HUES48 (cell line): ENCODE measurements at regions not wholly inside any gene's neighbourhood (a gene's known extent, or its start where the extent isn't known, plus 50 kb on each side); places are given as distances from the start of the nearest gene placed in this dataset.
A peak's percentile ranks its signal among the peaks of the same experiment; 100 is the strongest.

Experiments used
- H3K27ac ChIP-seq: one replicate; pipeline ENCODE4 v1.7.0; 2013; ENCODE audit warnings: low read depth, low read length, inconsistent platforms
- H3K27me3 ChIP-seq: 2 replicates; pipeline ENCODE4 v1.6.1; 2013; ENCODE audit warnings: mild to moderate bottlenecking, low read length; ENCODE audit not compliant: control insufficient read depth, insufficient read depth
- H3K36me3 ChIP-seq: 2 replicates; pipeline ENCODE4 v1.6.1; 2013; ENCODE audit warnings: low read length; ENCODE audit not compliant: control insufficient read depth, insufficient read depth
- H3K4me1 ChIP-seq: 2 replicates; pipeline ENCODE4 v1.6.1; 2013; ENCODE audit warnings: mild to moderate bottlenecking, low read length; ENCODE audit not compliant: control insufficient read depth, insufficient read depth
- H3K4me3 ChIP-seq: 2 replicates; pipeline ENCODE4 v1.5.1; 2013; ENCODE audit warnings: mild to moderate bottlenecking, low read depth, low read length
- H3K9ac ChIP-seq: 2 replicates; pipeline ENCODE4 v1.6.1; 2013; ENCODE audit warnings: mild to moderate bottlenecking, low read depth, low read length, moderate library complexity
- H3K9me3 ChIP-seq: 2 replicates; pipeline ENCODE4 v1.6.1; 2013; ENCODE audit warnings: low read length; ENCODE audit not compliant: control insufficient read depth, insufficient read depth

- H3K27me3 ChIP-seq = no peaks in the 10 kb centered on the region
- H3K4me3 ChIP-seq = no peak overlapping the region
- no peaks in the 10 kb centered on the region for H3K9me3 ChIP-seq
- no peak overlapping the region for H3K9ac ChIP-seq
- H3K36me3 ChIP-seq = no peaks in the 10 kb centered on the region
- H3K27ac ChIP-seq = no peak overlapping the region
- H3K4me1 ChIP-seq = no peaks in the 10 kb centered on the region
Measured at GRCh38 chr13:80009760-80010159, 331.2 kb downstream of the SPRY2 start.

- H3K4me3 ChIP-seq = no peak overlapping the region
- H3K27ac ChIP-seq = no peak overlapping the region
- H3K4me1 ChIP-seq = no peaks in the 10 kb centered on the region
- H3K9ac ChIP-seq = no peak overlapping the region
- H3K36me3 ChIP-seq = no peaks in the 10 kb centered on the region
- no peaks in the 10 kb centered on the region for H3K27me3 ChIP-seq
- no peaks in the 10 kb centered on the region for H3K9me3 ChIP-seq
Measured at GRCh38 chr13:80006940-80007339, 334.0 kb downstream of the SPRY2 start.

DNA sequence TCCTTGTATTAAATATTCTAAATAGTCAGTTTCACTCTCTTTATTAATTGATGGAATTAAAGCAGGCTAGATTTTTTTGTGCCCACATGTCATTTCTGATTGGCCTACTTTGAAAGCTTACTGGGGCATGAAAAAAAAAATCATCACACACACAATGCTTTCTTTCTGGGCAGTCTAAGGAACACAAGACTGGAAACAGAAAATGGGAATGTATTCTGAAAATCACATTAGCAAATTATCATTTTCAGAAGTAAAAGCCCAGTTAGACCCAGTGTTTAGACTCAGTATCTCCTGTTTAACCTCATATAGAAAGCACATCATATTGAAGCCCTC is 339.4 kb downstream of the SPRY2 start:
- Histone ChIP-seq H3K4me3 (no peak overlapping the region), H3K27me3 (no peaks in the 10 kb centered on the region), H3K4me1 (no peaks in the 10 kb centered on the region), H3K9me3 (no peaks in the 10 kb centered on the region), H3K36me3 (no peaks in the 10 kb centered on the region), H3K9ac (no peak overlapping the region), H3K27ac (no peak overlapping the region)

DNA sequence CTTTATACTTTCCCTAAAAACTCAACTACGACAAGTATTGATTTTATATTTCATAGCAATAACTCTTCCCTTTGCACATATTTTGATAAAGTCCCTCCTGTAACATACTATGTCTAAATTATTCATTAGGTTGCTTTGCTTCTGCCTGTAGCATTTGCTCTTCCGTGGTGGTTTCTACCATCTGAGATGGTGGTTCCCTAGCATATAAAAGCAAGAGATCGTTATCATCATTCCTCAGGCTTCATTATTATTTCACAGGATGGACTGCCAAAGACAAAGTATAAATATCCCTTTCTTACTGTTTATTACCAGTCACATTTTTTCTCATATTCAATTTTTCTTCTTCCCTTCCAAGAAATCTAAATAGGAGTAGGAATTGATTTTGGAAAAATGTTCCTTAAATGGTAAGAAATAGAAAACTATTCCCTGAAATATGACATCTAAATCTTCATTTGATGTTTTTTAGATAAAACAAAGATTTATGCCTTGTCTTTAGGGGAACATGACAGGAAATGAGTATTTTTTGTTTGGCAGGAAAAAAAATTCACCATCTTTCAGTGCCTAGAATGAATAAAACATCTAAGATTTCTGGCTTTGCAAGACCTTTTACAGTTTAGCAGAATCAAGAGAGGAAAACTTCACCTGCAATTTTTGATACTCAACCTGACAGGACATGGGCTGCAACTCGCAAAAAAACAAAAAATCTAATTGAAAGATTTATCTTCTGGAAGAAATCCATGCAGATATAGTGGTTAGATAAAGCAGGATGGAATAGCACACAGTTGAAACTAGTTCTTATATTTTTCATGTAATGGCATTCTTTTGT is 340.0 kb downstream of the SPRY2 start:
- H3K27ac ChIP-seq = no peak overlapping the region
- no peaks in the 10 kb centered on the region for H3K9me3 ChIP-seq
- H3K9ac ChIP-seq = no peak overlapping the region
- H3K4me3 ChIP-seq = no peak overlapping the region
- H3K4me1 ChIP-seq = no peaks in the 10 kb centered on the region
- no peaks in the 10 kb centered on the region for H3K36me3 ChIP-seq
- no peaks in the 10 kb centered on the region for H3K27me3 ChIP-seq

DNA sequence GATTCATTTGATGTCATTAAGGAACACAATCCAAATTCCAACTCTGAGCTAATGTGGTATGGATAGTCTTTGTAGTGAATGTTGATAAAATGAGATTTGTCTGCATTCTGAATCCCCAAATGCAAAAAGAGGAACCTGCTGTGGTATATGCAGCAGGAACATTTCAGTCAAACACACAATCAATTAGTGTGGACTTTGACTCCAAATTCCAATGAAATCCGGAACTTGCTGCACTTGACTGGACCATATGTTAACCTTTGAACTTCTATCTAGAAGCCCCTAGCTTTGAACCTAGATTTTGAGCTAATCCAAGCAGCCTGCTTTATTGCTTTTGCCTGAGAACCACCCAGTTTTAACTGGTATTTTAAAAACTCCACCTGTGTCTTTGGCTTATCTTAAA is 341.3 kb downstream of the SPRY2 start:
- Histone ChIP-seq H3K4me1 (peaks cover 8% of the 10 kb centered on the region; the same call in 1 of the 2 replicates), H3K9me3 (no peaks in the 10 kb centered on the region), H3K4me3 (no peak overlapping the region), H3K36me3 (no peaks in the 10 kb centered on the region), H3K27me3 (no peaks in the 10 kb centered on the region), H3K27ac (no peak overlapping the region), H3K9ac (no peak overlapping the region)

GRCh38 chr13:79998381-79998880 is 342.5 kb downstream of the SPRY2 start:
- H3K4me1 ChIP-seq = peaks cover 8% of the 10 kb centered on the region; the same call in 1 of the 2 replicates
- H3K27ac ChIP-seq = no peak overlapping the region
- no peaks in the 10 kb centered on the region for H3K27me3 ChIP-seq
- no peaks in the 10 kb centered on the region for H3K9me3 ChIP-seq
- H3K9ac ChIP-seq = no peak overlapping the region
- H3K36me3 ChIP-seq = no peaks in the 10 kb centered on the region
- no peak overlapping the region for H3K4me3 ChIP-seq

DNA sequence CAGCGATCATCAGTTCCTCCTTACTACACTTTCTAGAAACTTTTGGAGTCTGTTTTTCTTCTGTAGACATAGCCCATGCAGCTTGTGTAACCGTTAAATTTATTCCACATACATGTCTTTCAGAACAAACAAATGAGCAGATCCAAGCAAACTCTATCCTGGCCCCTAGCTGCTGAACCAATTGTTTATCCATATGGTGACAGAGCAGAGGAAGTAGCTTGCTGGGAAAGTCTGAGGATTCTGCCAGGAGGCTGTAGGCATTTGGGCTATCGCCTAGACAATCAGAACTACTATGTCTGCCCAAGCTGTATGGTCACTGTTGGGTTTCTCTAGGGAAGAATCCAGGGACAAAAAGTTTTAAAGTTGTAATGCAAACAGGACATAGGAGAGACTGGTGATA is 343.7 kb downstream of the SPRY2 start:
- H3K36me3 ChIP-seq = no peaks in the 10 kb centered on the region
- no peaks in the 10 kb centered on the region for H3K27me3 ChIP-seq
- peaks cover 8% of the 10 kb centered on the region; the same call in 1 of the 2 replicates for H3K4me1 ChIP-seq
- H3K9ac ChIP-seq = no peak overlapping the region
- H3K9me3 ChIP-seq = no peaks in the 10 kb centered on the region
- H3K4me3 ChIP-seq = no peak overlapping the region
- H3K27ac ChIP-seq = no peak overlapping the region

DNA sequence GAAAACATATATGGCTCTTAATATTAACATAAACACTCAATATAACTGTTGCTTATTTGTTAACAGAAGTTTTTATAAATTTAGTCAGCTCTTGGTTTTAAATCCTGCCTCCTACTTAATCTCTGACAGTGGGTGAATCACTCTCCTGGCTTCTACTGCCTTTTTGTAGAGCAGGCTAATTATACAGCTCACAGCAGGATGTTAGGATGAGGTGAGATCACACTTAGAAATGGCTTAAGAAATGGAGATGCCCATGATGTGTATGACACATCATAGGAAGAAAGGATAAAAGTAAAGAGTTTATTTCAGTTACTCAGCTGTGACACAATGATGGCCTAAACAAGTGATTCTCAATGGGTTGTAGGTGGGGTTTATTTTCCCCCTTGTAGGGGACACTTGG is 345.6 kb downstream of the SPRY2 start:
- H3K27ac ChIP-seq = peak overlapping the region; percentile 87
- H3K9me3 ChIP-seq = no peaks in the 10 kb centered on the region
- H3K4me1 ChIP-seq = peaks cover 8% of the 10 kb centered on the region; the same call in 1 of the 2 replicates
- H3K27me3 ChIP-seq = no peaks in the 10 kb centered on the region
- H3K36me3 ChIP-seq = no peaks in the 10 kb centered on the region
- H3K4me3 ChIP-seq = no peak overlapping the region
- H3K9ac ChIP-seq = no peak overlapping the region

GRCh38 chr13:79992111-79992510 is 348.8 kb downstream of the SPRY2 start:
- H3K4me1 ChIP-seq = peaks cover 8% of the 10 kb centered on the region; the same call in 1 of the 2 replicates
- H3K4me3 ChIP-seq = no peak overlapping the region
- no peaks in the 10 kb centered on the region for H3K27me3 ChIP-seq
- H3K36me3 ChIP-seq = no peaks in the 10 kb centered on the region
- no peaks in the 10 kb centered on the region for H3K9me3 ChIP-seq
- H3K9ac ChIP-seq = no peak overlapping the region
- no peak overlapping the region for H3K27ac ChIP-seq

DNA sequence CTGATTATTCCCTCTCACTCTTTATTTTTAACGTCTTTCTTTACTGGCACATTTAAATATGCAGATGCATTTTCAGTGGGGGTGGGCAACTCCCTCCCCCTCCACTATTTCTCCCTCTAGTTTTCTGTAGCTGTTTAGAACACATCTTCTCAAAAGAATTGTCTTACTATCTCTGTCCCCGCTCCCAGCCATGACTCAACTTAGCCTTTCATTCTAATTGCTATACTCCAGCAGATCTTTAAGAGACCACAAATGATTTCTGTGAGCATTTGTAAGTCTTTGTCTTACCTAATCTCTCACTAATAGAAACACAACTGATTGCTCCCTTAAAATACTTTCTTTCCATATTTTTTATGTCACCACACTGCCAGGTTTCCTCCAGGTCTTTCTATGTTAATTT is 350.9 kb downstream of the SPRY2 start:
- H3K4me3 ChIP-seq = no peak overlapping the region
- peaks cover 7% of the 10 kb centered on the region; the same call in 1 of the 2 replicates for H3K4me1 ChIP-seq
- H3K9ac ChIP-seq = no peak overlapping the region
- no peaks in the 10 kb centered on the region for H3K9me3 ChIP-seq
- no peak overlapping the region for H3K27ac ChIP-seq
- H3K27me3 ChIP-seq = no peaks in the 10 kb centered on the region
- no peaks in the 10 kb centered on the region for H3K36me3 ChIP-seq

- Histone ChIP-seq H3K36me3 (no peaks in the 10 kb centered on the region), H3K27me3 (no peaks in the 10 kb centered on the region), H3K4me1 (0 out of 2 replicates have a peak, but pooled peaks cover 3% of the 10 kb centered on the region), H3K4me3 (no peak overlapping the region), H3K9ac (no peak overlapping the region), H3K9me3 (no peaks in the 10 kb centered on the region), H3K27ac (no peak overlapping the region)
Measured at GRCh38 chr13:79989217-79989661, 351.7 kb downstream of the SPRY2 start.
